ENCODE measurements at regions not wholly inside any gene's neighbourhood (a gene's known extent, or its start where the extent isn't known, plus 50 kb on each side); places are given as distances from the start of the nearest gene placed in this dataset.

DNA sequence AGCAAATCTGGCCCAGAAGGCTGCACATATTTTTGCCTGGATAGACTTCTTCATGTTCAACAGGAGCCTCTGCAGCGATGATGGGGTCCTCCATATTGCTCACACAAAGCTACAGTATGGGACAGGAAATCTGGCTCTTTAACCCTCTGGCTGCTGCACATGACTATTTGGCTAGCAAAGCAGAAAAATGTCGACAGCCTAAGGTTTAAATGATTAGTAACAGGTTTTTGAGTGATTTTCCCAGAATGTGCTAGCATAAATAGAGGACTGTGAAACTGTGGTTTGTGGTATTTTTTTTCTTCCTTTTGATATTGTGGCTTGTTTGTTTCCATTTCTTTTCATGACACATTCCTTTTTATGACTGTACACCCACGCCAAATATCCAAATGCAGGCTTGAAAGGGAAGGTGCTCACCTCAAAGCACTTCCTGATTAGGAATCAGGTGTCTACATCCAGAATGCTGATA lies 120.2 kb upstream of the GK2 start:
- DNase-seq = no peak

- no peak for DNase-seq
Observed at GRCh38 chr4:79526641-79527565, 118.9 kb upstream of the GK2 start.

DNA sequence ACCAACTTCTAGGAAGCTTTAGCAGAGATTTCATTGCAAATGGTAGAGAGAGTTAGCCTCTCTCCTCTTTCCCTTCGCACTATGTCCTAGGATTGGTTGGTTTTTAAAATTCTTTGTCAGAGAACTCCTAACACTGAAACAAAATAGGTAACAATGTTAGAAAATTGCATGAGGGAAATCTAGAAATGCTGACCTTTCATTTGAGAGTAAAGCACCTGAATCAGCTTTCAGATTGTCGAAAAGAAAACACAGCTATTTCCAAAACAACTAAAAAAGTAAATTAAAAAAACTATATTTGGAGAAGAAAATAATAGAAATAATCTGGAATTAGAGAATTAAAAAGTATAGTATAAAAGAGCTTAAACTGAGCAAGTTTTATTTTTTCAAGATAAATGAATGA lies 108.1 kb upstream of the GK2 start:
- DNase-seq = no peak

GRCh38 chr4:79514621-79515329 lies 106.7 kb upstream of the GK2 start:
- DNase-seq = no peak

DNA sequence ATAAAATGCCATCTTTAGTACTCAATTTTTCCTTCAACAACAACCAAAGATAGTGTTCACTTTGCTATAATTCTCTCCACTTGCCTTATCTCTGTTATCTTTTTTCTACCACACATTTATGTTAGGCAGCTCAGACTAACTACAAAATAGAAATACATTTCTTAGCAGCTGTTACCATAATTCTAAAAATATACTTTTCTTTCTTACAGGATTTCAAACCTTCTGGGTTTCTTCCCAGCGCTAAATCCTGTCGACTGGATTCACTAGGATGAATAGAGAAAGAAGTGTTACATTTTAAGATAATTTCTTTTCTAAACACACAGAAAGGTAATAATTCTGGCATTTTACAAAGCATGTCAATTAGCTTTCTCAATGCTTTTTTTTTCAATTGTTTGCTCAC lies 105.5 kb upstream of the GK2 start:
- DNase-seq = no peak

GRCh38 chr4:79512363-79512762 lies 104.3 kb upstream of the GK2 start:
- no peak for DNase-seq

DNA sequence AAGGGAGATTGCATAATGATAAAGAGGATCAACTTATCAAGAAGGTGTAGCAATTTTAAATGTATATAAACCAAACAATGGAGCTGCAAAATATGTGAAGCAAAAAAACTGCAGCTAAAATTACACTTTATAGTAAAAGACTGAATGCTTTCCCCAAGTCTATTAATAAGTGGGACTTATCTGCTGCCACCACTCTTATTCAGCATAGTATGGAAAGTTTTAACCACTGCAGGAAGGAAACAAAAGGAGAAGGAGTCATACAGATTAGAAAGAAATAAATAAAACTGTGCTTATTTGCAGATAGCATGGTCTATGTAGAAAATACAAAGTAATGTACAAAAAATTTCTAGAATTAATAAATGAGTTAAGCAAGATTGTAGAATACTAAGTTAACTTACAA lies 94.1 kb upstream of the GK2 start:
- no peak for DNase-seq

DNA sequence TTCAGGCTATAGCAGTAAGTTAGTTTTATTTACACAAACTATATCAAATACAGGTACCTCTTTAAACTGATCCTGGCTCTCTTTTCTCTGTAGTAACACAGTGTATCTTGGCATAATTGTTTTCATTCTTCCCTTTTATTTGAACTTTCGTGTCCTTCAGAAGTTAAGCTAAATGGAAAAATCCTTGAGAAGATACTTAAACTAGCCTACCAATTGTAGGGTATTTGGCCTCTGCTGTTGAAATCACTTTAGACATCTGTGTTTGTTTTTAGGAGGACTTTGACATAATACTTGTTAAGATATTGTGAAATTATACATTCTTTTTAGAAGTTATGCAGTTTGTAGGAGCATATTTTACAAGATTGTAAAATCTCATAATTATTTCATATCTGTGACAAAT lies 90.3 kb upstream of the GK2 start:
- no peak for DNase-seq

DNA sequence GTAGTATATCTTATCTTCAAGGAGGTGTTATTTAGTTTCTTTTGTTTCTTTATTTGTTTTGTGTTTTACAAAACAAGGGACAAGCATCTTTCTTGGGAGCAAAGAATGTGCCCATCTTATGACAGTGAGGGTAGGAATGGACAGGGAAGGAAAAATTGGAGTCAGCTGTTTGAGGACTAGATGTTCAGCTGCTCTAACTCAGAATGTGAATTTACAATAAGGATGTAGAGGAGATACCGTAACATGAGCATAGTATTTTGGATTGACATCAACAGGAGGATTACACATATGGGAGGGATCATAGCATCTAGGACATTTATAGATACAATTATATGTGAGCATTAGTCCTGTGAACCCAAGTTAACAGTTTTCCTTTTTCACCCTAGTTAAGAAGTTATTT lies 89.0 kb upstream of the GK2 start:
- DNase-seq = no peak

- DNase-seq = no peak
Observed at GRCh38 chr4:79495447-79495846, 87.4 kb upstream of the GK2 start.

- DNase-seq = no peak
Observed at GRCh38 chr4:79492148-79492547, 84.1 kb upstream of the GK2 start.

DNA sequence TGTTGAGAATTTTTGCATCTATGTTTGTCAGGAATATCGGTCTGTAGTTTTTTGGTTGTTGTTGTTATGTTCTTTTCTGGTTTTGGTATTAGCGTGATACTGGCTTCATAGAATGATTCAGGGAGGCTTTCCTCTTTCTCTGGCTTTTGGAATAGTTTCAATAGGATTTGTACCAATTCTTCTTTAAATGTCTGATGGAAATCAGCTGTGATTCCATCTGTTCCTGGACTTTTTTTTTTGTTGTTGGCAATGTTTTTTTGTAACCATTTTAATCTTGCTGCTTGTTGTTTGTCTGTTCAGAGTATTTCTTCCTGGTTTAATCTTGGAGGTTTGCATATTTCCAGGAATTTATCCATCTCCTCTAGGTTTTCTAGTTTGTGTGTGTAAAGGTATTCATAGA lies 81.5 kb upstream of the GK2 start:
- DNase-seq = no peak

DNA sequence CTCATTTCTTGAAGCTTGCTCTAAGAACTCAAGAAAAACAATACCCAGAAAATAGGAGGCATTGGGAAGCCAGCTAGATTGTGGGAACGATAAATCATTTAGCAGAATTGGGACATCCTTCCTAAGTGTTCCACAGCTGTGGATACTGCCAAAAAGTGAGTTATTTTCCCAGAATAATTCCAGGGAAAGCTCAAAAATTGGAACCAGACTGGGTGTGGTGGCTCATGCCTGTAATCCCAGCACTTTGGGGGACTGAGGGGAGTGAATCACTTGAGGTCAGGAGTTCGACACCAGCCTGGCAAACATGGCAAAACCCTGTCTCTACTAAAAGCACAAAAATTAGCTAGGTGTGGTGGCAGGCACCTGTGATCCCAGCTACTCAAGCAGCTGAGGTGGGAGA lies 68.2 kb upstream of the GK2 start:
- DNase-seq = no peak

DNA sequence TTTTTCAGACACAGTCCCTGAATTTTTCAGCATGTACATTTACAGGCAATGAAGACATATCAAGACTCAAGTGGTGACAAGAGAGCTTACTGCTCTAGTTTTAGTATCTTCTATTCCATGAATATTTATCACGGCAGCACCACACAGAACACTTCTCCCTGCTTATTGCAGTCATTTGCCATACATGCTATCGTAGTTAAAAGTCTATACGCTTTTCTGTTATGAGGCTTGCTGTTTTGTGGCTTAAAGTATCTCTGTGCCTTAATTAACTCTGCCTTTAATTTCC lies 65.4 kb upstream of the GK2 start:
- DNase-seq = no peak

- no peak for DNase-seq
Observed at GRCh38 chr4:79472693-79473438, 64.8 kb upstream of the GK2 start.

DNA sequence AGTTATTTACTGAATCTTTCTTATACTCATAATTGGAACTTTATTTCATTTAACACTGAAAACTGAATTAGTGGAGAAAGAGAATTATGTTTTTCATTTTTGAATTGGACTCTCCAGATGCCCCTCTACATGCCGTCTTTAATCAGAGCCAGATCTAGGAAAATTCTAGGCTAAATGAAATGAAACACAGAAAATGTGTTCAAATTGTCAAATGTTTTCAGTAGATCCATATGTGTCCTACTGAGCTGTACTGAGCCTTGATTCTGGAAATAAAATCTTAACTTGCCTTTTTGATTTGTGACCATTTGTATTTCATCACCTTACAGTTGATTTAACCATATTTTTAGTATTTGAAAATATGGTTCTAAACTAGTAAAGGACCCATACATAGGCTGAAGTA lies 64.0 kb upstream of the GK2 start:
- no peak for DNase-seq

- DNase-seq = no peak
Observed at GRCh38 chr4:79471309-79471708, 63.3 kb upstream of the GK2 start.

- DNase-seq = no peak
Observed at GRCh38 chr4:79467246-79467932, 59.4 kb upstream of the GK2 start.

DNA sequence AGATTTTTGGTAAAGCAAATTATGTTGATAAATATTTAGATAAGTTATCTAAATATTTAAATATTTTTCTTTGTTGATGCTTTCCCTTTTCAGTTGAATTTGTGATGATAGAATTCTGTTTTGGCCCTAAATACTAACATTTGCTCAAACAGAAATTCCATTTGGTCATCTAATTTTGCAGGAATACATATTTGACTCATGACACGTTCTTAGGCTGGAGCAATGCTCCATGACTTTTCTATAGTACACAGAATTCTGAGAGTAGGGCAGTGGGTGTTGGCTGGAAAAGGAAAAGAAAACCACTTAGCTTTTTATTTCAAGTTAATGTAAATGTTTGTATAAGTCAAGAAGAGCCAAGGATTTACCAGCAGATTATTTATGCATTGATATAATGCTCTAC lies 58.6 kb upstream of the GK2 start:
- DNase-seq = no peak
